Muscle of back (tissue), 3 donors: ENCODE measurements at regions not wholly inside any gene's neighbourhood (a gene's known extent, or its start where the extent isn't known, plus 50 kb on each side); places are given as distances from the start of the nearest gene placed in this dataset.
"Not testable (repeated sequence)": the region's sequence is repeated elsewhere in the genome, so short reads cannot be mapped to it uniquely, and the experiment has no call there.

Experiments used
- DNase-seq, 3 donors: peaks; one replicate each; pipeline versions ENCODE4 v3.0.0 to v3.0.0-alpha.2; 2013

DNA sequence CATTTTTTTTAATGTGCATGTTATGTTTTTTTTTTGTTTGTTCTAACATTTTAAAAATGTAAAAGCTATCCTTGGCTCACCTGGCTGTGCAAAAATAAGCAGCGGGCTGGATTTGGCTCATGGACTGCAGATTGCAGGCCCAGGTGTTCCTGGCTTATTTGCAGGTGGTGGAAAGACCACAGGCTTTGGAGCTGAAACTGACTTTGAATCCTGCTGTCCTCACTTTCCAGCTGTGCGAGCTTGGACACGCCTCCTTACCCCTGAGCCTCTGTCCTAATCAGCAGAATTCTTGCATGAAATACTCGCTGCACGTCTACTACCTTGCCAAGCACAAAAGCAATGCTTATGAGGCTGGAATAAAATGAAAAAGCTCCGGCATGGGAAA is 188.7 kb upstream of the TPM1 start:
- no peak for DNase-seq

DNA sequence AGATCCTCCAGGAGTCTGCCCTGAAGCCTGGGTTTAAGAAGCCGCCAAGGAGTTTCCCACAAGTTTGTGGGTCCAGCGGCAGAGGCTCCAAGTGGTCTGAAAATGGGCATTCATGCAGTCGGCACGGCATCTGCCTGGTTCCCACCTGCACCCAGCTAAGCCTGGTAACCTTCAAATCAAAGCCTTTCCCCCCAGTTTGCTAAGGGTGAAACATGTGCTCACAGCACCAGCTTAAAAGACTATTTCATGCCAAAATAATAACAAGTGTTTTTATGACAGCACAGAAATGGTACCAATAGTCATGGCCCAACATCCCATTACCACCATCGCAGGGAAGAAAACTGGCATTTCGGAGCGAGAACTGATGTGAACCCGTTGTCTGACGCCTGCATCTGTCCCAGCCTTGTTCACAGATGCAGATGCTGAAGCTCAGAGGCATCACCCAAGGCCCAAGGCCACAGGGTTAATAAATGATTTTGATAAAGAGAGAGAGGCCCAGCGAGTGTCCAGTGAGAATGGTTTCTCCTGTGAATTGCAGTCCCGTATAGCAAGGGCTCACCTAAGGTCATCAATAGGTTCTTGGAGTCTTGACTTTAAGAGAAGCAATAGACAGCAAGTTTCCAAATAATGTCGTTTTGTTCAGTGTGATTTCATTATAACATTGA is 188.0 kb upstream of the TPM1 start:
- no peak for DNase-seq

DNA sequence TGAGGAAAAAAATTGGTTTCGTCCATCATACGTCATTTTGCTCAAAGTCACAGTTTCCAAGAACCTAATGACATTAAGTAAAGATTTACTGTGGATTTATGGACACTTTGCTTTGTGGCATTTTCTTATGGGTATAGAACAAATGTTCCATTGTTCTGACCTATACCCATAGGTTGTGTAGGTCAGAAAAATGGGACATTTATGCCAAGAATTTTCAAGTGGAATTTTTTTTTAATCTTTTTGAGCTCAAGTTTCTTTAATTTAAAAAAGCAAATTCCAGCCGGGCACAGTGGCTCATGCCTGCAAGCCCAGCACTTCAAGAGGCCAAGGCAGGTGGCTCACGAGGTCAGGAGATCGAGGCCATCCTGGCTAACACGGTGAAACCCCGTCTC is 187.5 kb upstream of the TPM1 start:
- no peak for DNase-seq

DNA sequence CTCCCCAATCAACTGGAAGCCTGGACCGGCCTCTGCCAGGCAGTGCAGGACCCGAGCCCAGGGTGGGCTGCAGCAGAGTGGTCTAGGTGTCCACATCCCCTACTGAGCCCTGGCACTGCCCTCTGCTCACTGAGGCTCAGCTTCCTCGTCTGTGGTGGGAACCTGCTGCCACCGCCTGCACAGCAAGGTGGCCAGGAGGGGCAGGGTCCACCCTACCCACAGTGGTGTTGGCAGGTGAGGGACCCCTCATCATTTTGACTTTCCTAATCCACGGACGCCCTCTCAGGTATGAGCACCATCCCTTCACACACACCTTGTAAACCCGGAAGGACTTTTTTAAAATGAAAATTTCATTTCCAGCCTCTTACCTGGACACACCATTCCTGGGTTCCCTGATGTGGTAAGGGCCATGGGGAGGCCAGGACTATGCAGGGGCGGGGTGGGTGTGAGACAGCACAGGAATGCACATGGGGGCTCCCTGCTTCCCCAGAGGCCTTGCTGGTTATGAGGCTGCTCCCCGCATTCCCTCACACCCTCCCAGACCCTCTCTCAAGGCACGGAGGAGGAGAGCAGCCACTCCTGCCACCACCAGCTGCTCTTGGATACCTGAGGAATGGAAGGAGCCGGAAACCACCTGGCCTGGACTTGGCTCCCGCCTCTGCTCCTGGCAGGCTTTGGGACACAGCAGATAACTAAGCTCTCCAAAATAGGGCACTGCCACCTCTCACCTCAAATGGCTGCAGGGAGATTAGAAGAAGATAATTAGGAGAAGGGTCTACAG is 185.9 kb upstream of the TPM1 start:
- DNase-seq, result no peak

DNA sequence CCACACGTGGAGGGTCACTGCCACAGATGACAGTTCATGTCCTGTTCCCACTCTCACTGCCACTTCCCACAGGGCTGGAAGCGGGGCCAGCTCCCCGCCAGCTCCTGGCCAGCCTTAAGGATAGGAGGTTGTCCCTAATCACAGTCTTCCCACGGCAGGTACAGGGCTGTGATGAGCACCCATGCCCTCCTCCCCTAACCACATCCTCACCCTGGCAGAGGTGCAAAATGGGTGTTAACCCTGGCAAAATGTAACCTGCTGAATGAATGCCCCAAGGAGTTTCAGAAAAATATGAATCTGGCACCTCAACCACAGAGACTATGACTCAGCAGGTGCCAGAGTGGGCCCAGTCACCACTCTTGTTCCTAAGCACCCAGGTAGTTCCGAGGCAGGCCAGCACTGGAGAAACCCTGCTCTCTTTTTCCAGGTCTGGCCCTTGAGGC is 185.1 kb upstream of the TPM1 start:
- no peak for DNase-seq

DNA sequence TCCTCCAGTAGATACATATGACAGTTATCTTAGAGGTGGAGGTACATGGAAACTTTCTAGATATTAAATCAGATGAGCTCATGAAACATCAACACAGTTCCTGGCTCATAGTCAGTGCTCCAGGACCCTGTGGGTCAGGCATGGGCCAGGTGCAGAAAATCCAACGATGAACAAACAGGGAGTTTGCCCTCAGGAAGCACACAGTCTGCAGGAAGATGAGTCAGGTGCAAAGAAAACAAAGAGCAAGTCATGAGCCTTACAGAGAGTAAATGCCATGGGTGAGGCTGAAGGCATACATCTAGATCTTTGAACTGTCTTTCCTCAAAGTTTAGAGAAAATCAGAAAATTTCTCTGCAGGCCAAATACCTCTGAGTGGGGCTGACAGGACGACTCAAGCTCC is 184.2 kb upstream of the TPM1 start:
- no peak for DNase-seq

DNA sequence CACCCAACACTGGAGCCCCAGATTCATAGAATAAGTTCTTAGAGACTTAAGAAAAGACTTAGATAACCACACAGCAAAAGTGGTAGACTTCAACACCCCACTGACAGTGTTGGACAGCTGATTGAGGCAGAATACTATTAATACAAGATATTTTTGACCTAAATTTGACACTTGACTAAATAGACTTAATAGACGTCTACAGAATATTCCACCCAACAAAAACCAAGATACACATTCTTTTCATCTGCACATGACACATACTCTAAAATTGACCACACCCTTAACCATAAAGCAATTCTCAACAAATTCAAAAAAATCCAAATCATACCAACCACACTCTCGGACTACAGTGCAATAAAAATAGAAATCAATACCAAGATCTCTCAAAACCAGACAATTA is 179.8 kb upstream of the TPM1 start:
- DNase-seq, result no peak

DNA sequence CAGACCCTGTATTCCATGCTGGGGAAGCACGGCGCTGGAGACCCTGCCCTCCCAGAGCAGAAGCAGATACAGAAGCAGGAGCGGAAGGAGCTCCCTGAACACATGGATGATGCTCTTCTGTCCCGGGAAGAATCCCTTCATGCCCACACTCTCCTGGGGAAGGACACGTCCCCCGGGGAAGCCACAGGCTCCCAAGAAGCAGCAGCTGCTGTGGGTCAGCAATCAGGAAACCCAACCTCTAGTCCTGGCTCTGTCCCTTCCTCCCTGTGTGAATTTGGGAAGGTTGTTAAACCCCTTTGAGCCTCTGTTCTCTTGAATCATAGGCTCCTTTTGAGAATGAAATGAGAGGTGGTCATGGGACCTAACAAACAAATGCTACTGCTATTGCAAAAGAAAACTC is 176.2 kb upstream of the TPM1 start:
- no peak for DNase-seq

DNA sequence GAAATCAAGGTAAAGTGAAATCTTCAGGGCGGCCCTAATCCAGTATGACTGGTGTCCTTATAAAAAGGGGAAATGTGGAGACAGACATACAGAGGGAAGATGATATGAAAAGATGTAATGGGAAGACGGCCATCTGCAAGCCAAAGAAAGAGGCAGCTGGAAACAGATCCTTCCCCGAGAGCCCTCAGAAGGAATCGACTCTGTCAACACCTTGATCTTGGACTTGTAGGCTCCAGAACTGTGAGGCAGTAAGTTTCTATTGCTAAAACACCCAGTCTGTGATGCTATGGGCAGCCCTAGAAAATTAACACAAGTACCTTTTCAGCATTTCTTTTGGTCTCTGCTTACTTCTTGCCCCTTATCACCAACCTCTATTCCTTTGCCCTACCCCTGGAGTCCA is 174.7 kb upstream of the TPM1 start:
- DNase-seq, result peak in 2 of 3 donors; percentile 43 to 58

DNA sequence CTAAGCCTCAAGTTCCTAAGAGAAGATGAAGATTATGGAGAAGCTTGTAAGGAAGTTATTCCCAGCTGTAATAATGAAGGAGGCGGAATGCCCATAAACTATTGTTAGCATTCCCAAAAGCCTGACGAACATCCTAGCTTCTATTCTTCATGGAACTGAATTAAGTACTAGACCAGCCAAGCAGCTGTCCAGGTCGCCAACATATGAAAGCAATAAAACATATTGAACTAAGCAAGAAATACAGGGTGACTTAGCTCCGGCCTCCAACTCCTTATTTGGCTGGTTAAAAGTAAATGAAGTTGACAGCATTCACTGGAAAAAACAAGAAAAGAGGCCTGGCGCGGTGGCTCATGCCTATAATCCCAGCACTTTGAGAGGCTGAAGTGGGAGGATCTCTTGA is 174.0 kb upstream of the TPM1 start:
- DNase-seq, result peak; percentile 58 to 87 (median 79)

DNA sequence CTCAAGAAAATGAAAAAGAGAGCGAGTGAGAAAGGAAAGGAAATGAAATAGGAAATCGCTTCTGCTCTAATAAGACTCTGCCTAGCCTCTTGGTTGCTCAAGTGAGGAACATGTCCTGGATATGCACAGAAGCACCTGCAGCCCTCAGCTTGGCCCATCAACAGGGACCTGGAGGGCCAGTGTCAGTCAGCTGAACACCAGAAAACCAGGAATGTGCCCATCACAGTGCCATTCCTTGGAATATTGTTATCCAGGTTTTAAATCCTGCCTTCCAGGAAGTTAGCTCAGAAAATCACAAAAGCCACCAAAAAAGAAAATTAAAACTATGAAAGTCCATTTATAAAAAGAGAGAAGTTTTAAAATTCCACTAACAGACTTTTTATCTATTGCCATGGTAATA is 173.4 kb upstream of the TPM1 start:
- no peak for DNase-seq

DNA sequence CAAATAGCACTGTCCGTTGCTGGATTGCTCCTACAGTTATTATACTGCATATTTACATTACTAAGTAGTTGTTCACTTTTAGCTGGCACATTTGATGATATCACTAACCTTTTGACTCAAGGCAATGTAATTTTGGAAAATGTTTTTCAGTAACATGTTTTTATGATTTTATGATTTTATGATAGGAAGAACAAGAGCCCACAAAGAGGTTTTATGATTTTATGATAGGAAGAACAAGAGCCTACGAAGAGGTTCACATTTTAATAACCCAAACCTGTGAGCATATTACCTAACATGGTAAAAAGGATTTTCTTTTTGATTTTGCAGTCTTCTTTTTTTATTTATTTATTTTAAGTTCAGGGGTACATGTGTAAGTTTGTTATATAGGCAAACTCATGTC is 172.3 kb upstream of the TPM1 start:
- no peak for DNase-seq

DNA sequence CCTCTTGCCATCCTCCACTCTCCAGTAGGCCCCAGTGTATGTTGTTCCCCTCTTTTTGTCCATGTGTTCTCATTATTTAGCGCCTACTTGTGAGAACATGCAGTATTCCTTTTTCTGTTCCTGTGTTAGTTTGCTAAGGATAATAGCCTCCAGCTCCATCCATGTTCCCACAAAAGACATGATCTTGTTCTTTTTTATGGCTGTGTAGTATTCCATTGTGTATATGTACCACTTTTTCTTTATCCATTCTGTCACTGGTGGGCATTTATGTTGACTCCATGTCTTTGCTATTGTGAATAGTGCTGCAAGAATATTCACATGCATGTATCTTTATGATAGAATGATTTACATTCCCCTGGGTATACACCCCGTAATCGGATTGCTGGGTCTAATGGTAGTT is 171.8 kb upstream of the TPM1 start:
- DNase-seq, result not testable (repeated sequence)

DNA sequence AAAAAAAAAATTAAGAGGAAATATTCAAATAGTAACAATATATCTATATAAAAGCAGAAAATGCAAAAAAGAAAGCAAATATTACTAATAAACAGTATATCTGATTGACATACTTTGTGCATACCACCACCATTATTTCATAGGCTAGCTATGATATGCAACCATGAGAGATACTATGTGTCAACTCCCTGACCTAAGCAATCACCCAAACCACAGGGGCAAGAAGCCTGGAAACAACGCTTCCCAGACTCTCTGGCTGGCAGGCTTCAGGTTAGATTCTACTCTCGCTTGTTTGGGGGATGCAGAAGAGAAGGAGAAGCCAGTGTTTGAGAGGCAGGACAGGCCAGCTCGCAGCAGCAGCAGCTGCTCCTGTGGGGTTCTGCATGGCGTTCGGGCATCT is 169.3 kb upstream of the TPM1 start:
- no peak for DNase-seq

DNA sequence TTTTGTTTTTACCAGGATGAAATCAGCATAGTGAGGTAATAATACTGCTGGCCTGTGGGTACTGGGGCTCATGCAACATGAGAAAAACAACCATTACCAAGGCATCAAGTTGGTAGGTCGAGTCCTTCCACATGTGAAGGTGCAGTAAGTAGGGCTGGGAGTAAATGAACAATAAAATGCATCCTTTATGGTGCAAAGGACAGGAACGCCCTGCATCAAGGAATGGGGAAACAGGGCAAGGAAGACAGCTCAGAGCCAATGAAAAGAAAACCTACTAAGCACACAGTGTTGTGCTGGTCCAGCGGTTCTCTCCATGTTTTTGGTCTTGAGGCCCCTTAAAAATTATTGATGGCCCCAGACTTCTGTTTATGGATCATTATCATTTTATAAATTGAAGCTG is 168.5 kb upstream of the TPM1 start:
- no peak for DNase-seq

DNA sequence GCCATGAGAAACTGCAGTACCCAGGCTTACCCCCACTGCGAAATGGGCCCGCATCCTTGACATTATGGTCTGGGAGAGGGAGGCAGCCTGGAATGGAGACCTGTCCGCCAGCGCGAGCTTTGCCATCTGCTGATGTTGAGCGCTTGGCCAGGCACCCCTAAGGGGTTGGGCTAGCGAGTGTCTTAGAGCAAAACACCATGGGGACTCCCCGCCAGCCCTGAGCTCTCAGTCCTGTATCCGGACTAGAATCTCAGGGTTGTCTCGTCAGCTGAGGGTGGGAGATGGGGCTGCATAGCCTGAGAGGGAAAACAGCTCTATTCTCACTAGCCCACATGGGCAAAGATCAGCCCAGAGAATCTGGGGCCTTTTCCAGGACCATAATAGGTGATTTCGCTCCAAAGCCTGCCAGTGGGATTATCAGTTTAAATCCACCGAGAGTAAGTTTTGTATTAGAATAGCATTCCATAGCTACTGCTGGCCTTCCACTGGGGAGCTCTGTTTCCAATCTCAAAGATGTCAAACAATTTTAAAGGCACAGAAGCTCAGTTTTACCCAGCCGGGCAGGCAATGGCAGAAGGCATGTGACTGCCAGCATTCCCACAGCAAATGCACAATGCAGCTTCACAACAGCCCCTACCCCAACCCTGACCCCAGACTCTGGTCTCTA is 167.5 kb upstream of the TPM1 start:
- no peak for DNase-seq

DNA sequence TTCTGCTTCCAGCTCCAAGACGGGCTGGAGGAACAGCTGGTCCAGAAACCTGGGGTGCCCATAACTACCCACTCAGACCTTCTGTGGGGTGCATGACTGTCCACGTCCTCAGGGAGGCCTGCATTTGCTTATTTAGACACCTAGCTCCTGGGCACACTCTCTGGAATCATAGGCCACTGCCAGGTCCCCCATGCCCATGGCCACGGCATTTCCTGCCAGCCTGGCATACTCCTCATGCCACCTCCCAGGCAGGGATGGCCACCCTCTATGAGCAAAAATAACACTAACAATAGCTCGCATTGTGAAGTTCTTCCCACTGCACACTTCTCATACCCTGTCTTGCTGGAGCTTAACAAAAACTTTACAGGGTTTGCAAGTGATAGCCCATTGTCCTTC is 166.9 kb upstream of the TPM1 start:
- DNase-seq, result no peak

DNA sequence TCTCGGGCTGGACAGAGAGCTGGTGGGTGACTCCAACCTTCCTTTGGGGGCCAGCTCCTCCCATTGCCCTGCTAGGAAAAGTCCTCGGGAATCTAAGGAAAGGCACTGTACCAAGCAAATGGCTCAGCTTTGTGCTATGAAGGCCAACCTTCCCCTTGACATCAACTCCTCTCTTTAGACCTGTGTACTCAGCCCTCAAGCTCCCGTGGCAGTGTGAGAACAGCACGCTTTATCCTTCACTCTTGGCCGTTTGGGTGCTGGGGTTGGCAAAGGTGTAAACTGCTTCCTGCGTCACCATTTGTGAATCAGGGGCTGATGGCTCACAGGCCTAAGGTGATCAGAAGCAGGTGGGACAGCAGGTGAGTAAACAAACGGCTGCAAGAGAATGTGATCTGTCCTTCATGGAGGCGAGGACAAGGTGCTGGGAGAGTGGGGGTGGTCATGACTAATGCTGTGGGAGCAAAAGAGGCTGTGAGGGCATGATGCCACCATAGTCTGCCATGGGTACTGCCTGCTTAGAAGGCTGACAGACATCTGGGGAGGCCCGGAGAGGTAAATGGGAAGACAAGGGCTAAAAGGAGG is 165.2 kb upstream of the TPM1 start:
- DNase-seq, result no peak

DNA sequence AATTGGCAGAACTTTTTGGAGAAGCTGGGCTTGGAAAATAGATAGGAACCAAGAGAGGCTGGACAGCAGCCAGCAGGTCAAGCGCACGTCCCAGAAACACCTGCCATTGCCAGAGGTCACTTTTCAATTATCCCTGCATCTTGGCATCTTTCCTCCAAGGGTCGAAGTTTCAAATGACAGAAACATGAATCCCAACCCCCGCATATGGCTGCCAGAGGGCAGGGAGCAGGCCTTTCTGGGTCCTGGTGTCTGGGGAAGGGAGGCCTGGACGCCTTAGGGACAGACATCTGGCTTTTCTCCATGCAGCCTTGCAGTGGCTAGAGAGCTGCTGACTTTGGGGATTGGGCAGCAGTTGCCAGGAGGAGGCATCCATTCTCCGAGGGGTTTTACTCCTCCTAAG is 164.5 kb upstream of the TPM1 start:
- DNase-seq, result no peak

DNA sequence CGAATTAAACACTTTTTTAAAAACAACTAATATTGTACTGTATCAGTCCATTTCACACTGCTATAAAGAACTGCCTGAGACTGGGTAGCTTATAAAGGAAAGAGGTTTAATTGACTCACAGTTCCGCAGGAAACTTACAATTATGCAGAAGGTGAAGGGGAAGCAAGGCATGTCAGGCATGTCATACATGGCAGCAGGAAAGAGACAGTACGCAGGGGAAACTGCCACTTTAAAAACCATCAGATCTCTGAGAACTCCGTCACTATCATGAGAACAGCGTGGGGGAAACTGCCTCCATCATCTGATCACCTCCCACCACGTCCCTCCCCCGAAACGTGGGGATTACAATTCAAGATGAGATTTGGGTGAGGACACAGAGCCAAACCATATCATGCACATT is 162.8 kb upstream of the TPM1 start:
- DNase-seq, result no peak

DNA sequence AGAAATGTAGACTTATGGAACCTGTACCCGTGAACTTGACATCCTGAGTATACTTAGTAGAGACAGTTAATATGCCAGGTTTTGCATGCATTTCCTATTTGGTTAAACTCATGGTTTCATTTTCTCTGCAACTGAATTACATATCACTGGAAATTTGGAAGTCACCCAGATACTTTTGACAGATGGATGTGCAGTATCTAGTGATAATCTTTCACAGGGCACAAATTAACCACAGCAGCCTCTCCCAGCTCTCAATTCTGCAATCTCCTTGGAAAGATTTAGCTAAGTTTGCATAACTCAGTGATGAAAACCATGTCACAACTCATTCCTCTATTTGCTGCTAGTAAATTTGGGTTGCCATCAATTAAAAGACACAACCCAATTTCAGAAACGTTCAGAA is 162.3 kb upstream of the TPM1 start:
- DNase-seq, result no peak

DNA sequence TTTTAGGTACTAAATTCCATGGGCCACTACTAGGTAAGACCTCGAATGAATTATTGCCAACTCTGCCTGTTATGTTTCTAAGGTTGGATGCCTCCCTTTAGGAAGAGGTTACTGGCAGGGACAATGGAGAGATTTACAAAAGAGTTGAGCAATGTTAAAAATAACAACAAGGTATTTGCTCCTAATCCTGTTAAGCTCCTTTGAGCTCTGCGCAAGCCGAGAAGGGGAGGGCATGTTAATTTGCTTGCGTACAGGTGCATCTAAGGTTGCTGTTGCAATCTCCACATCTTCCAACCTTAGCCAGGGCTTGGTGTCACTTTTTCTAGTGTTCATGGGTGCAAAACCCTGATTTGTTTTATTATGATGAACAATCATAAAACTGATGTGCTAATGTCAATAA is 161.5 kb upstream of the TPM1 start:
- DNase-seq, result no peak

DNA sequence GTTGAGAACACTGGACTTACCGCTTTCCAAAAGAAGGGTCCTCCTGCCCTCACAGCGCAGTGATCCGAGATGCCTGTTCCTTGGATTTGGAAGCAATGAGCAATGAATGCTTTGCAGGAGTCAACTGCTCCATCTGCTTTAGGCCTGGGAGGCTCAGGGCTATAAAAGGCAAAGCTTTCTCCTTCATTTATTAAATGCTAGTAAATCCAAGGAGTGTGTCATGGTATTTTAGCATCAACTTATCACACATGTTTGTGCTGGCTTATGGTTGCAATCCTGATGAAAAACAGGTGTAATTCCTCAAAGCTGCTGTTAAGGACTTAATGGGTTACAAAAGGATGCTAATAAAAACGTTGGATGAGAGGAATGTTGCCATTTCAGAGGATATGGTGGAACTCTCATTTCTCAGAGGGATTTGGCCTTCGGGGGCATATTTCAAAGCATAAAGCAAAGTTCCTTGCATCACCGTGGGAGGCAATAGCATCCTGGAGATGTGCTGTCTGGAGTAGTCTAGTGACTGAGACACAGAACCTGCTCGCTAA is 158.5 kb upstream of the TPM1 start:
- peak; percentile 35 to 82 (median 65) for DNase-seq
